SK-N-MC (cell line): ENCODE measurements at regions not wholly inside any gene's neighbourhood (a gene's known extent, or its start where the extent isn't known, plus 50 kb on each side); places are given as distances from the start of the nearest gene placed in this dataset.

Experiments
- EZH2 ChIP-seq: fragments of 200-600 bp; sonication (generic); IDR thresholded peaks from one replicate; pipeline ENCODE4 v1.6.1; 2017; ENCODE audit warnings: antibody characterized with exemption
- POLR2AphosphoS5 ChIP-seq: IDR thresholded peaks from 2 replicates; pipeline ENCODE4 v1.6.1; 2012; ENCODE audit warnings: mild to moderate bottlenecking, low read depth, low read length, borderline replicate concordance

DNA sequence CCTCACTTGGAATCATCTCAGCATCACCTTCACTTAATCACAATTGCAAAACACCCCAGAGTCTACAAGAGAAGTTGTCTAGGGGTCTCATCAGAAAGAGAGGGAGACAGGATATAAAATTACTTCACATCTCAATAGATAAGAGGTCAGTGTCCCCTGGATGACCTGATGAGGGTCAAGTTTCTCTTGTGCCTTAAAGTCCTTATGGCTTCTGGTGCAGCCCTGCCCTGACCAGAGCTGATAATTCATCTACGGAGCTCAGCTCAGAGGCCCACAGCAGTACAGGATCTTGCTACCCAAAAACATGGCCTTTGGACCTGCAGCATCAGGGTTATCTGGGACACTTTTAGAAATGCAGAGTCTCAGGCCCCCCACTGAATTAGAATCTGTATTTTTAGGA lies 111.1 kb upstream of the GLI3 start:
- TF ChIP-seq EZH2, result no peak
- no peak for TF ChIP-seq POLR2AphosphoS5
